ENCODE measurements at regions not wholly inside any gene's neighbourhood (a gene's known extent, or its start where the extent isn't known, plus 50 kb on each side); places are given as distances from the start of the nearest gene placed in this dataset.

DNA sequence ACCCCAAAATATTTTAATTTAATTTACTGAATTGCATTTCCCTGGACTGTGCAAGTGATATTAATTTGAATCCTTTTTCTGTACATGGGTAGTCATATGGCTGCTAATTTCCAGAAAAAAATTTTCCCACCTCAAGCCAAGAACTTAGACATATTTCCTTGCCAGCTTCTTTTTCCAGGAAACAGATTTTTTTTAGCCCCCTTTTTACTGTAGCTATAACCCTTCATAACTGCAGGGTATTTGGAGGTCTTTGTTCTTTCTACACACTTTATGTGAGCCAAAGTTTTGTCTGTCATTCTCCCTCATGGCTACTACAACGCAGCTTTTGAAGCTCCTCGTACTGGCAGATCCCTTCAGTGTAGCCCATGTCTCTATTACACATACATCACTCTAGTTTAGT lies 261.2 kb upstream of the PIK3R1 start:
- TF ChIP-seq, protein P1, sequence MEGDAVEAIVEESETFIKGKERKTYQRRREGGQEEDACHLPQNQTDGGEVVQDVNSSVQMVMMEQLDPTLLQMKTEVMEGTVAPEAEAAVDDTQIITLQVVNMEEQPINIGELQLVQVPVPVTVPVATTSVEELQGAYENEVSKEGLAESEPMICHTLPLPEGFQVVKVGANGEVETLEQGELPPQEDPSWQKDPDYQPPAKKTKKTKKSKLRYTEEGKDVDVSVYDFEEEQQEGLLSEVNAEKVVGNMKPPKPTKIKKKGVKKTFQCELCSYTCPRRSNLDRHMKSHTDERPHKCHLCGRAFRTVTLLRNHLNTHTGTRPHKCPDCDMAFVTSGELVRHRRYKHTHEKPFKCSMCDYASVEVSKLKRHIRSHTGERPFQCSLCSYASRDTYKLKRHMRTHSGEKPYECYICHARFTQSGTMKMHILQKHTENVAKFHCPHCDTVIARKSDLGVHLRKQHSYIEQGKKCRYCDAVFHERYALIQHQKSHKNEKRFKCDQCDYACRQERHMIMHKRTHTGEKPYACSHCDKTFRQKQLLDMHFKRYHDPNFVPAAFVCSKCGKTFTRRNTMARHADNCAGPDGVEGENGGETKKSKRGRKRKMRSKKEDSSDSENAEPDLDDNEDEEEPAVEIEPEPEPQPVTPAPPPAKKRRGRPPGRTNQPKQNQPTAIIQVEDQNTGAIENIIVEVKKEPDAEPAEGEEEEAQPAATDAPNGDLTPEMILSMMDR (IDR thresholded peaks at IDR 0.05) = no peak
- no peak for TF ChIP-seq POLR2A (IDR thresholded peaks at IDR 0.05)
